HEK293 (cell line): ENCODE measurements at regions not wholly inside any gene's neighbourhood (a gene's known extent, or its start where the extent isn't known, plus 50 kb on each side); places are given as distances from the start of the nearest gene placed in this dataset.
"Not testable (repeated sequence)": the region's sequence is repeated elsewhere in the genome, so short reads cannot be mapped to it uniquely, and the experiment has no call there.

Experiments used
- CTCF ChIA-PET: fragments of 350-600 bp; formaldehyde crosslinking; extraction: SDS; loops from one replicate; lab custom pipeline; 2021; ENCODE audit warnings: antibody characterized with exemption; lab: Yijun Ruan, JAX
- POLR2A ChIA-PET: fragments of 300-600 bp; formaldehyde crosslinking; extraction: SDS; loops from one replicate; lab custom pipeline; 2020; ENCODE audit warnings: antibody characterized with exemption, inconsistent platforms; lab: Yijun Ruan, JAX
- H3K27ac ChIP-seq: fragments of 200-500 bp; sonication (Bioruptor generic); 2 replicates; pipeline ENCODE4 v1.5.1; 2014; ENCODE audit warnings: low read depth, low read length, control low read depth, inconsistent platforms; ENCODE audit errors: extremely low read depth
- H3K36me3 ChIP-seq, 2 experiments: fragments of 200-500 bp in 1 of 2; sonication (Bioruptor generic) in 1 of 2; 1 replicate in 1 of 2; 2 replicates in 1 of 2; pipeline ENCODE4 v1.5.1; 2014 to 2017; ENCODE audit warnings: inconsistent platforms in 2 of 2, low read length in 2 of 2; ENCODE audit not compliant: control insufficient read depth in 2 of 2, insufficient read depth in 1 of 2
- H3K4me1 ChIP-seq: fragments of 200-500 bp; sonication (Bioruptor generic); 2 replicates; pipeline ENCODE4 v1.5.1; 2014; ENCODE audit warnings: mild to moderate bottlenecking, low read length, inconsistent platforms; ENCODE audit not compliant: control insufficient read depth, insufficient read depth
- H3K4me3 ChIP-seq: 2 replicates; pipeline ENCODE4 v1.5.1; 2011; ENCODE audit warnings: low read depth, mild to moderate bottlenecking, control low read depth, low read length, moderate library complexity
- H3K9me3 ChIP-seq: fragments of 200-500 bp; sonication (Bioruptor generic); 2 replicates; pipeline ENCODE4 v1.5.1; 2014; ENCODE audit warnings: low read depth, low read length, inconsistent platforms; ENCODE audit not compliant: control insufficient read depth, insufficient read depth
- BCL11A ChIP-seq: fragments of 450-650 bp; formaldehyde crosslinking; IDR thresholded peaks from 2 replicates; pipeline ENCODE4 v1.5.1; 2016; ENCODE audit warnings: low read depth, missing biosample characterization, missing genetic modification characterization
- GFI1B ChIP-seq: fragments of 450-650 bp; formaldehyde crosslinking; IDR thresholded peaks from 2 replicates; pipeline ENCODE4 v1.5.1; 2016; ENCODE audit warnings: missing biosample characterization, missing genetic modification characterization
- HOXA7 ChIP-seq: sonication (generic); formaldehyde crosslinking; IDR thresholded peaks from 2 replicates; pipeline ENCODE4 v1.8.1; 2022; ENCODE audit warnings: missing genetic modification reagents, borderline replicate concordance
- HOXD13 ChIP-seq: sonication (generic); formaldehyde crosslinking; IDR thresholded peaks from 2 replicates; pipeline ENCODE4 v1.8.0; 2022; ENCODE audit warnings: missing genetic modification reagents, borderline replicate concordance
- IKZF3 ChIP-seq: fragments of 450-650 bp; IDR thresholded peaks from 2 replicates; pipeline ENCODE4 v1.5.0; 2018; ENCODE audit warnings: missing biosample characterization, mild to moderate bottlenecking, missing genetic modification characterization, moderate library complexity
- KLF17 ChIP-seq: fragments of 450-650 bp; formaldehyde crosslinking; IDR thresholded peaks from 2 replicates; pipeline ENCODE4 v1.5.1; 2016; ENCODE audit warnings: missing biosample characterization, missing genetic modification characterization
- KLF9 ChIP-seq: fragments of 450-650 bp; formaldehyde crosslinking; IDR thresholded peaks from 2 replicates; pipeline ENCODE4 v1.5.1; 2016; ENCODE audit warnings: missing biosample characterization, missing genetic modification characterization, low read depth
- MYNN ChIP-seq: fragments of 450-650 bp; formaldehyde crosslinking; IDR thresholded peaks from 2 replicates; pipeline ENCODE4 v1.5.1; 2016; ENCODE audit warnings: missing biosample characterization, missing genetic modification characterization, borderline replicate concordance
- OSR2 ChIP-seq: fragments of 450-650 bp; formaldehyde crosslinking; IDR thresholded peaks from 2 replicates; pipeline ENCODE4 v1.5.1; 2016; ENCODE audit warnings: missing biosample characterization, missing genetic modification characterization
- PRDM1 ChIP-seq: fragments of 450-650 bp; formaldehyde crosslinking; IDR thresholded peaks from 2 replicates; pipeline ENCODE4; 2016; ENCODE audit warnings: missing biosample characterization, missing genetic modification characterization
- SCRT1 ChIP-seq: fragments of 450-650 bp; formaldehyde crosslinking; IDR thresholded peaks from 2 replicates; pipeline ENCODE4 v1.5.1; 2016; ENCODE audit warnings: missing biosample characterization, missing genetic modification characterization, borderline replicate concordance
- SCRT2 ChIP-seq: fragments of 450-650 bp; formaldehyde crosslinking; IDR thresholded peaks from 2 replicates; pipeline ENCODE4 v1.5.1; 2016; ENCODE audit warnings: missing biosample characterization, missing genetic modification characterization
- ZNF202 ChIP-seq: fragments of 450-650 bp; formaldehyde crosslinking; IDR thresholded peaks from 2 replicates; pipeline ENCODE4 v1.5.1; 2016; ENCODE audit warnings: missing biosample characterization, missing genetic modification characterization, borderline replicate concordance
- ZNF280D ChIP-seq: fragments of 450-650 bp; formaldehyde crosslinking; IDR thresholded peaks from 2 replicates; pipeline ENCODE4 v1.5.1; 2016; ENCODE audit warnings: missing biosample characterization, missing genetic modification characterization
- ZNF341 ChIP-seq: fragments of 450-650 bp; formaldehyde crosslinking; IDR thresholded peaks from 2 replicates; pipeline ENCODE4; 2016; ENCODE audit warnings: low read depth, missing biosample characterization, missing genetic modification characterization
- ZNF394 ChIP-seq: fragments of 450-650 bp; formaldehyde crosslinking; IDR thresholded peaks from 2 replicates; pipeline ENCODE4 v1.5.1; 2016; ENCODE audit warnings: missing biosample characterization, missing genetic modification characterization, mild to moderate bottlenecking, moderate library complexity, borderline replicate concordance
- ZNF560 ChIP-seq: fragments of 450-650 bp; formaldehyde crosslinking; IDR thresholded peaks from 2 replicates; pipeline ENCODE4 v1.5.1; 2017; ENCODE audit warnings: missing biosample characterization, missing genetic modification characterization, borderline replicate concordance
- ZNF585B ChIP-seq: fragments of 450-650 bp; formaldehyde crosslinking; IDR thresholded peaks from 2 replicates; pipeline ENCODE4 v1.5.1; 2016; ENCODE audit warnings: missing biosample characterization, missing genetic modification characterization
- ZNF600 ChIP-seq: fragments of 450-650 bp; formaldehyde crosslinking; IDR thresholded peaks from 2 replicates; pipeline ENCODE4 v1.5.1; 2016; ENCODE audit warnings: missing biosample characterization, missing genetic modification characterization
- ZSCAN23 ChIP-seq: fragments of 450-650 bp; formaldehyde crosslinking; IDR thresholded peaks from 2 replicates; pipeline ENCODE4 v1.5.1; 2016; ENCODE audit warnings: missing biosample characterization, missing genetic modification characterization
- TF ChIP-seq, protein P1 (sequence below): fragments of 450-650 bp; formaldehyde crosslinking; IDR thresholded peaks from 2 replicates; pipeline ENCODE4 v1.5.1; 2016; ENCODE audit warnings: missing biosample characterization, missing genetic modification characterization

DNA sequence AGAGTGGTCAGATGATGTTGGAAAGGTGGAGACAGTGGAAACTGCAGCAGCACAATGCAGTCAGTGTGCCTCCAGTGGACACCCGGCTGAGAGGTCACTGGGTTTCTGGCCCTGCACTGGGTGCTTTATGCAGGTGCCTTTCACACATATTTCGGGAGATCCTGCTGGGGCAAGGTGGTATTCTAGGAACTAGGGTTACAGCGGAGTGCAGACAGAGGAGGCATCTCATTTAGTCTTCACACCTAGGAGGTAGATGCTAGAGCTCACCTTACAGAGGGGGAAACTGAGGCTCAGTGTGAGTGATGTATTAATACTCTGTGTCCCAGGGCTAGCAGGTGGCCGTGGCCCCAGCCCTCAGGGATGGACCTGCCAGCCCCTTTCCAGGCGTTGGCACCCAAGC, 103.9 kb upstream of the KCTD7 start:
- Histone ChIP-seq H3K4me3 (no peak overlapping the region), H3K27ac (no peak overlapping the region), H3K9me3 (no peaks in the 10 kb centered on the region), H3K36me3 (no peaks in the 10 kb centered on the region), H3K4me1 (no peaks in the 10 kb centered on the region)
- CTCF ChIA-PET = no interaction called here
- no peak for TF ChIP-seq MYNN (tag by site-specific recombination)
- no peak for TF ChIP-seq ZNF394 (tag by site-specific recombination)
- TF ChIP-seq ZNF202 (tag by site-specific recombination) = no peak
- TF ChIP-seq BCL11A (tag by site-specific recombination) = no peak
- TF ChIP-seq, protein P1, sequence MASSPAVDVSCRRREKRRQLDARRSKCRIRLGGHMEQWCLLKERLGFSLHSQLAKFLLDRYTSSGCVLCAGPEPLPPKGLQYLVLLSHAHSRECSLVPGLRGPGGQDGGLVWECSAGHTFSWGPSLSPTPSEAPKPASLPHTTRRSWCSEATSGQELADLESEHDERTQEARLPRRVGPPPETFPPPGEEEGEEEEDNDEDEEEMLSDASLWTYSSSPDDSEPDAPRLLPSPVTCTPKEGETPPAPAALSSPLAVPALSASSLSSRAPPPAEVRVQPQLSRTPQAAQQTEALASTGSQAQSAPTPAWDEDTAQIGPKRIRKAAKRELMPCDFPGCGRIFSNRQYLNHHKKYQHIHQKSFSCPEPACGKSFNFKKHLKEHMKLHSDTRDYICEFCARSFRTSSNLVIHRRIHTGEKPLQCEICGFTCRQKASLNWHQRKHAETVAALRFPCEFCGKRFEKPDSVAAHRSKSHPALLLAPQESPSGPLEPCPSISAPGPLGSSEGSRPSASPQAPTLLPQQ (tag by site-specific recombination) = no peak
- no peak for TF ChIP-seq ZNF560 (tag by site-specific recombination)
- TF ChIP-seq HOXD13 (CRISPR knock-in tag) = no peak
- no peak for TF ChIP-seq ZSCAN23
- no peak for TF ChIP-seq ZNF600 (tag by site-specific recombination)
- no peak for TF ChIP-seq GFI1B (tag by site-specific recombination)
- no peak for TF ChIP-seq SCRT1 (tag by site-specific recombination)
- no peak for TF ChIP-seq KLF17 (tag by site-specific recombination)
- POLR2A ChIA-PET = no interaction called here

DNA sequence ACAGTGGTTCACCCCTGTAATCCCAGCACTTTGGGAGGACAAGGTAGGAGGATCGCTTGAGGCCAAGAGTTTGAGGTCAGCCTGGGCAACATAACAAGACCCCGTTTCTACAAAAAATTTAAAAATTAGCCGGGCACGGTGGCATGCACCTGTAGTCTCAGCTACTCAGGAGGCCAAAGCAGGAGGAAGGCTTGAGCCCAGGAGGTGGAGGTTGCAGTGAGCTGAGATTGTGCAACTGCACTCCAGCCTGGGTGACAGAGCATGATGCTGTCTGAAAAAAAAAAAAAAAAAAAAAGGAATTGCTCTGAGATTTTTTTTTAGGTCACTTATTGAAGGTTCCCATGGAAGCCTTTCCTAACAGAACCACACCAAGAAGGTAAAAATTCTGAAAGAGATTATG, 101.9 kb upstream of the KCTD7 start:
- H3K4me1 ChIP-seq, CTCF ChIA-PET, H3K36me3 ChIP-seq, POLR2A ChIA-PET, H3K27ac ChIP-seq, H3K9me3 ChIP-seq, H3K4me3 ChIP-seq: not testable (repeated sequence)

- ChIA-PET POLR2A (interaction anchor here (0.6 kb wide), 1 partner anchor 45 kb away, joined by 3 read pairs; no protein-coding TSS in a partner anchor), CTCF (no interaction called here)
- Histone ChIP-seq H3K36me3 (no peaks in the 10 kb centered on the region; a peak in 1 of 3 replicates), H3K4me3 (no peak overlapping the region), H3K4me1 (no peaks in the 10 kb centered on the region), H3K9me3 (no peaks in the 10 kb centered on the region), H3K27ac (no peak overlapping the region)
- TF ChIP-seq ZNF341 (tag by site-specific recombination) = no peak
- TF ChIP-seq SCRT1 (tag by site-specific recombination) = peak; percentile 87
- peak; percentile 91 for TF ChIP-seq SCRT2 (tag by site-specific recombination)
- TF ChIP-seq PRDM1 = 0 out of 2 replicates have a peak, but pooled peaks have one; percentile 7
Measured at GRCh38 chr7:66528652-66529051, 100.0 kb upstream of the KCTD7 start.

- Histone ChIP-seq H3K36me3 (no peaks in the 10 kb centered on the region; a peak in 1 of 3 replicates), H3K4me3 (no peak overlapping the region), H3K27ac (no peak overlapping the region), H3K4me1 (no peaks in the 10 kb centered on the region), H3K9me3 (no peaks in the 10 kb centered on the region)
- ChIA-PET POLR2A (no interaction called here), CTCF (no interaction called here)
- TF ChIP-seq ZNF585B (tag by site-specific recombination) (no peak), OSR2 (tag by site-specific recombination) (no peak), KLF9 (tag by site-specific recombination) (no peak), IKZF3 (no peak), HOXA7 (no peak), ZNF280D (tag by site-specific recombination) (no peak)
Measured at GRCh38 chr7:66529883-66530610, 98.6 kb upstream of the KCTD7 start.
